ENCODE measurements at regions not wholly inside any gene's neighbourhood (a gene's known extent, or its start where the extent isn't known, plus 50 kb on each side); places are given as distances from the start of the nearest gene placed in this dataset.

DNA sequence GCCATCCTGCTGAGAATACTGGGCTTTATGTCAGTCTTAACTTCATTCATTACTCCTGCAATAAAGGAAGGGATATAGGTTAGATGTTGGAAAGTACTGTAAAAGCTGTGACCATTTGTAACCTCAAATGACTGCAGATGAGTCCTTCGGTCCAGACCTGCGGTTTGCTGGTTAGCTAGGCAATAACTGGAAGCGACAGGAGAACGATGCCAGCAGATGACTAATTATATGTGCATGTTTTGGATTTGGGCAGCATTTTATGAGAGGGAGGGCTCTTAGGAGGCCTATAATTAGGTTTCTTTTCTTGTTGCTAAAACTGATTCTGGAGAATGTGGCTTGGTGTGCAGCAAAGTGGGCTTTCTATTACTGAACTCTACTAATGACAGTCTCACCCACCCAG is 205.6 kb downstream of the TMEM182 start:
- DNase-seq (ENCODE audit: low read depth, low spot score) (no peak), ATAC-seq (no peak)
- Histone ChIP-seq H3K27me3 (ENCODE audit: insufficient read depth, low read length) (no peaks in the 10 kb centered on the region), H3K9me3 (ENCODE audit: control insufficient read depth in 1 of 2, insufficient read depth in 1 of 2, low read depth in 1 of 2, low read length in 2 of 2) (no peaks in the 10 kb centered on the region), H3K4me3 (replicated peaks in 1 of 2; ENCODE audit: low read depth in 1 of 2, low read length in 2 of 2) (no peak overlapping the region), H3K27ac (ENCODE audit: low read depth, low read length) (no peak overlapping the region), H3K4me1 (ENCODE audit: control insufficient read depth in 1 of 2, insufficient read depth in 2 of 2, low read length in 2 of 2) (no peaks in the 10 kb centered on the region), H3K9me2 (ENCODE audit: insufficient read depth) (no peaks in the 10 kb centered on the region), H4K20me1 (ENCODE audit: insufficient read depth) (no peaks in the 10 kb centered on the region), H3K36me3 (ENCODE audit: control insufficient read depth in 1 of 2, insufficient read depth in 2 of 2, low read length in 2 of 2) (no peaks in the 10 kb centered on the region), H3K4me2 (ENCODE audit: low read length) (no peak overlapping the region), H3K9ac (ENCODE audit: low read length) (no peak overlapping the region), H3K79me2 (ENCODE audit: insufficient read depth, low read length) (no peaks in the 10 kb centered on the region), H2AFZ (ENCODE audit: low read depth, low read length, poor library complexity, severe bottlenecking) (no peak overlapping the region)
- TF ChIP-seq, protein P1, sequence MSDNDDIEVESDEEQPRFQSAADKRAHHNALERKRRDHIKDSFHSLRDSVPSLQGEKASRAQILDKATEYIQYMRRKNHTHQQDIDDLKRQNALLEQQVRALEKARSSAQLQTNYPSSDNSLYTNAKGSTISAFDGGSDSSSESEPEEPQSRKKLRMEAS (IDR thresholded peaks at IDR 0.05), result no peak
- no peak for TF ChIP-seq POLR2AphosphoS5 (IDR thresholded peaks at IDR 0.05; ENCODE audit: low read depth, low read length)
- TF ChIP-seq FOSL1 (IDR thresholded peaks at IDR 0.05; ENCODE audit: low read depth), result no peak
- no peak for TF ChIP-seq CEBPB (IDR thresholded peaks at IDR 0.05; ENCODE audit: low read depth)
- TF ChIP-seq EZH2phosphoT487 (IDR thresholded peaks at IDR 0.05; ENCODE audit: borderline replicate concordance), result no peak
- TF ChIP-seq EZH2 (IDR thresholded peaks at IDR 0.05), result no peak
- TF ChIP-seq YY1 (IDR thresholded peaks at IDR 0.05; ENCODE audit: extremely low read depth, insufficient replicate concordance, low read depth, low read length), result no peak
- no peak for TF ChIP-seq CBX3 (IDR thresholded peaks at IDR 0.05; ENCODE audit: low read depth)
- TF ChIP-seq, protein P2, sequence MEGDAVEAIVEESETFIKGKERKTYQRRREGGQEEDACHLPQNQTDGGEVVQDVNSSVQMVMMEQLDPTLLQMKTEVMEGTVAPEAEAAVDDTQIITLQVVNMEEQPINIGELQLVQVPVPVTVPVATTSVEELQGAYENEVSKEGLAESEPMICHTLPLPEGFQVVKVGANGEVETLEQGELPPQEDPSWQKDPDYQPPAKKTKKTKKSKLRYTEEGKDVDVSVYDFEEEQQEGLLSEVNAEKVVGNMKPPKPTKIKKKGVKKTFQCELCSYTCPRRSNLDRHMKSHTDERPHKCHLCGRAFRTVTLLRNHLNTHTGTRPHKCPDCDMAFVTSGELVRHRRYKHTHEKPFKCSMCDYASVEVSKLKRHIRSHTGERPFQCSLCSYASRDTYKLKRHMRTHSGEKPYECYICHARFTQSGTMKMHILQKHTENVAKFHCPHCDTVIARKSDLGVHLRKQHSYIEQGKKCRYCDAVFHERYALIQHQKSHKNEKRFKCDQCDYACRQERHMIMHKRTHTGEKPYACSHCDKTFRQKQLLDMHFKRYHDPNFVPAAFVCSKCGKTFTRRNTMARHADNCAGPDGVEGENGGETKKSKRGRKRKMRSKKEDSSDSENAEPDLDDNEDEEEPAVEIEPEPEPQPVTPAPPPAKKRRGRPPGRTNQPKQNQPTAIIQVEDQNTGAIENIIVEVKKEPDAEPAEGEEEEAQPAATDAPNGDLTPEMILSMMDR (IDR thresholded peaks at IDR 0.05 in 2 of 3, conservative IDR thresholded peaks at IDR 0.05 in 1 of 3; ENCODE audit: borderline replicate concordance in 1 of 3, insufficient read depth in 1 of 3, low read depth in 2 of 3, low read length in 2 of 3), result no peak
- no TSS peak for BruUV-seq (replicated peaks)
- RAD21 ChIA-PET (ENCODE audit: low non-redundant PET in 1 of 2, low total read pairs in 2 of 2, uncharacterized antibody in 2 of 2, unreplicated experiment in 2 of 2), result no interaction called here
- POLR2A ChIA-PET, result no interaction called here
- CTCF ChIA-PET, result no interaction called here
- intact Hi-C loops (cut with micrococcal nuclease), result no loop called here

DNA sequence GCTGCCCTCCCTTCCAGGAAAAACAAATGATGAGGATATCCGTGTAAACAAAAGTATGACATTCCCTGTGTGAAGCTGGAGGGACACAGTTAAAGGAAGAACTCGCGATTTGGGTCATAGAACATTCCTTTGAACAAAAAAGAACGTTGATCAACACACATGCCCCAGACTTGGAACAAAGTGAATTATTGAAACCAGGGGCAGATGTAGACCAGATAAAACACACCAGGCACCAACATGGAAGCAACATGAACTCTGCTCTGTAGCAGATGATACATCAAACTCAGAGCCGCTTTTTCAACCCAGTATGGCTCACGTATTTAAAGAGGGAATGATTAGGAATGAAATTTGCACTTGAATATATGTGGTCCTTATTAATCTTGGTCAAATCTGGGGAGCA is 206.5 kb downstream of the TMEM182 start:
- Histone ChIP-seq H3K9me2 (ENCODE audit: insufficient read depth) (no peaks in the 10 kb centered on the region), H3K4me2 (ENCODE audit: low read length) (no peak overlapping the region), H3K4me3 (replicated peaks in 1 of 2; ENCODE audit: low read depth in 1 of 2, low read length in 2 of 2) (no peak overlapping the region), H3K27ac (ENCODE audit: low read depth, low read length) (no peak overlapping the region), H3K79me2 (ENCODE audit: insufficient read depth, low read length) (no peaks in the 10 kb centered on the region), H4K20me1 (ENCODE audit: insufficient read depth) (no peaks in the 10 kb centered on the region), H3K27me3 (ENCODE audit: insufficient read depth, low read length) (no peaks in the 10 kb centered on the region), H2AFZ (ENCODE audit: low read depth, low read length, poor library complexity, severe bottlenecking) (no peak overlapping the region), H3K36me3 (ENCODE audit: control insufficient read depth in 1 of 2, insufficient read depth in 2 of 2, low read length in 2 of 2) (no peaks in the 10 kb centered on the region), H3K9me3 (ENCODE audit: control insufficient read depth in 1 of 2, insufficient read depth in 1 of 2, low read depth in 1 of 2, low read length in 2 of 2) (no peaks in the 10 kb centered on the region), H3K4me1 (ENCODE audit: control insufficient read depth in 1 of 2, insufficient read depth in 2 of 2, low read length in 2 of 2) (no peaks in the 10 kb centered on the region), H3K9ac (ENCODE audit: low read length) (no peak overlapping the region)
- CTCF ChIA-PET, result no interaction called here
- RAD21 ChIA-PET (ENCODE audit: low non-redundant PET in 1 of 2, low total read pairs in 2 of 2, uncharacterized antibody in 2 of 2, unreplicated experiment in 2 of 2), result no interaction called here
- TF ChIP-seq RAD21 (IDR thresholded peaks at IDR 0.05; ENCODE audit: low read depth) (no peak), CEBPB (IDR thresholded peaks at IDR 0.05; ENCODE audit: low read depth) (no peak), JUND (IDR thresholded peaks at IDR 0.05) (no peak)
- BruUV-seq (replicated peaks), result no TSS peak
- DNase-seq (ENCODE audit: low read depth, low spot score) (no peak), ATAC-seq (no peak)
- POLR2A ChIA-PET, result no interaction called here
- intact Hi-C loops (cut with micrococcal nuclease), result no loop called here

Measured in HCT116 (cell line).